T-helper 1 cell (primary cell): ENCODE measurements at regions not wholly inside any gene's neighbourhood (a gene's known extent, or its start where the extent isn't known, plus 50 kb on each side); places are given as distances from the start of the nearest gene placed in this dataset.
A peak's percentile ranks its signal among the peaks of the same experiment; 100 is the strongest.
"Not testable (repeated sequence)": the region's sequence is repeated elsewhere in the genome, so short reads cannot be mapped to it uniquely, and the experiment has no call there.

Experiments used
- DNase-seq, 5 donors: peaks; one replicate each; pipeline ENCODE4 v3.0.0-alpha.2; 2012 to 2020

DNA sequence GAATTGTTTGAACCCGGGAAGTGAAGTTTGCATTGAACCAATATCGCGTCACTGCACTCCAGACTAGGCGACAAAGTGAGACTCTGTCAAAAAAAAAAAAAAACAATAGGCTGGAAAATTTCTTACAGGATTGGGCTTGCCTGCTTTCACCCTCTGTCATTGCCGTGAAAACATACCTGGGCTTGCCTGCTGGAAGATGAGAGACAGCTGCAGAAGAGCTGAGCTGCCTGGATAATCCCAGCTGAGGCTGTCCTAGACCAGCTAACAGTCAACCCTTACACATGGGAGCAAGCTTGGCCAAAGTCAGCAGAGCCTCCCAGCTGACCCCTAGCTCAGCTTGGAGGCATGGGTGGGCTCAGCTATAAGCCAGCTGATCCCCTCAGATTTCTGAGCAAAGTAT is 306.2 kb downstream of the CCSER2 start:
- DNase-seq = no peak

DNA sequence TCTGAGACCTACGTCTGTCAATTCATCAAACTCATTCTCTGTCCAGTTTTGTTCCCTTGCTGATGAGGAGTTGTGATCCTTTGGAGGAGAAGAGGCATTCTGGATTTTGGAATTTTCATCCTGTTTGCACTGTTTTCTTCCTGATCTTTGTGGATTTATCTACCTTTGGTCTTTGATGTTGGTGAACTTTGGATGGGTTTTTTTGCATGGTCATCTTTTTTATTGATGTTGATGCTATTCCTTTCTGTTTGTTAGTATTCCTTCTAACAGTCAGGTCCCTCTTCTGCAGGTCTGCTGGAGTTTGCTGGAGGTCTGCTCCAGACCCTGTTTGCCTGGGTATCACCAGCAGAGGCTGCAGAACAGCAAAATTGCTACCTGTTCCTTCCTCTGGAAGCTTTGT is 322.2 kb downstream of the CCSER2 start:
- not testable (repeated sequence) for DNase-seq

DNA sequence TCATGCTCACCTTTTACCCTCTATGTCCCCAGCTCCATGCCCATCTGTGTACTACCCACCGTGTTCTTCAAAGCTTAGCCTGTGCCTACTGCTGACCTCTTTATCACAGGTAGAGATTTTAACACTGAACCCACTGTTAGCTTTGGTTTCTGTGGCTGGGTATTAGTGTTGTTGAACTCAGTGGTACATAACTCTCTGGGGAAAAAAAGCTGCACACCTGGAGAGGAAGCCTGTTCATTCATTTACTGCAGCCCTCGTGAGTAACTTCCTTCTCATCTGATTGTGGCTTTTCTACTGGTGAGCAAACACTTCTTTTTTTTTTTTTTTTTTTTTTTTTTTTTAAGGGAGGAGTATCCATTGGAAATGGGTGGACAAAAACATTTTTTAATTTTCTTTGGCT is 326.3 kb downstream of the CCSER2 start:
- no peak for DNase-seq

DNA sequence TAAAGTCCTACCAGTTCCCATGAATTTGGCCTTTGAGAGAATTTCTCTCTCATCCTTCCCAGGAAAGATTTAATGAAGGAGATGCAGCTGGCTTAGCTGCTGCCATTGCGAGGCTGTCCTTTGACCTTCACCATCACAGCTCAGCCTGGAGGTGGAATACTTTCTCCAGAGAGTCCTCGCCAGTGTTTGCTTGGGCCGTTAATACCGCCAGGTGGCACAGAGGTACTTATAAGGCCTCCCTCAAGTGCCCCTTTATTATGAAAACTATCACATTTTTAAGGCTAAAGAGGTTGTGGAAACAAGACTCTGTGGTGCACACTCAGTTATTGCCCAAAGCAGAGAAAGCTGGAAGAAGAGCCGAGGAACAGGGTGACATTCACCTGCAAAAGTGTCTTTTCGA is 330.6 kb downstream of the CCSER2 start:
- DNase-seq = no peak

DNA sequence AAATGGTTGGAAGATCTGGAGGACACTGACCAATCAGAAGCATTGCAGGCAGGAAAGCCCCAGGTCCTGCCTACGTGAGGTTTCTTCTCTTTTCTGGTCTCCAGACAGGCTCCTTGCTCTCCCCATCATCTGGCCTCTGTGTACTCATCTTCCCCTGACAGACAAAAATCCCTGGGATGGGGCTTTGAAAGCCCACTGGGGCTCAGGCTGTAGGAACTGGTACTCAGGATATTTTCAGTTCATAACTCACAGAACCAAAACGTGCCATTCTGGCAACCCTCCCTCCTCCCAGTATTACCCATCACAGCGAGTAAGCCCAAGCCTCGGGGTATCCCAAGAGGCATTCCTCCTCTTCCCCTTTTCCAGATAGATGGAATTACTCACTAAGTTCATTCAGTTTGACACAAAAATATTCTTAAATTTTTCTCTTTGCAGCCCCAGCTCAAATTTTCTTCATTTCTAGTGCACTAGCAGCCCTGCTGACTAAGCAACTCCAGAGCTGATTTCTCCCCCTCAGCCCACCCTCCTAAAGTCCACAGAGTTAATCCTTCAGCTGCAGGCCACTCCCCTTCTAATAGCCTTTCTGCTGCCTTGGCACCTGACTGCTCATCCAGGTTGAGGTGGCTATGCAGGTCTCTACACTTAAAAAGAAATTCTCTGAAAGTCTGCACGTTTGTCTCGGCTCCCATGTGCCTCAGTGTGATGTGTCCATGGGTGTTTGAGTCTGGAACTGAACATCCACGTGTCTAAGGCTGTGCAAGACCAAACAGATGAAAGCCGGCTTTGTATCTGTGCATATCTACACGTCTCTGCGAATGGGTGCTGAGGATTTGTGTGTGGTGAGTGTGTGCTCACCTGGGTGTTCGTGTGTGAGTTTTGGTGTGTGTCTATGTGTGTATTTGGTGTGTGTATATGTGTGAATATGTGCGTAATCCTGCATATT is 331.4 kb downstream of the CCSER2 start:
- no peak for DNase-seq

DNA sequence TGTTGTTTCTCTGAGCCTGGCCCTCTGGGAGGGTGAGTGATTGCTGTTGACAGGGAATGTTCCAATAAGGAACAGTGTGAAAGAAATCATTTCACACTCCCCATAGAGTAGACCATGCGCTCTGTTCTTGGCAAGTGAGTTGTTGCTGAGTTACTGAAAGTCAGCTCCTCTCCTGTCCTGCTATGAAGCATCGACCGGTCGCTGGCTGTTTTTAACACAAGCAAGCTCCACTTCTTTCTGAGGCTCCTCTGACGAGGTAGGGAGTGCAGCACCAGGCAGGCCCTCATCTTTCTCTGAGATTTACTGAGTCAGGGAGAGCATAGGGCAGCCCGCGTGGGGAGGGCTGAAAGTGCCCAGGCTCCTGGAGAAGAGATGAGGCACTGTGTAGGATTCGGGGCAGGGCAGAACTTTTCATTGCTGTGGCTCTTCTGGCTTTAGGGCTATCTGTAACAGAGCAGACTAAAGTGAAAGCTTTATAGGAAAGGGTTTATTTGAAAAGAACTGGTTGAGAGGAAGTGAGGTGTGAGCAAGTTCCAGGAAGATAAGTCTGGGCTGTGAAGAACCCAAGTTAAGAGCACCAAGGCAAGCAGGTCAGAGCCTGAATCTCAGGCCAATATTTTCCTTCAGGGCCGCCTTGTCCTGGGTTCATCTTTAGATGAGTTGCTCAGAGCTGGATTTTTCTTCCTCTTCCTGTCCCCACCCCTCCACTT is 332.2 kb downstream of the CCSER2 start:
- peak in 1 of 5 donors; percentile 7 for DNase-seq

DNA sequence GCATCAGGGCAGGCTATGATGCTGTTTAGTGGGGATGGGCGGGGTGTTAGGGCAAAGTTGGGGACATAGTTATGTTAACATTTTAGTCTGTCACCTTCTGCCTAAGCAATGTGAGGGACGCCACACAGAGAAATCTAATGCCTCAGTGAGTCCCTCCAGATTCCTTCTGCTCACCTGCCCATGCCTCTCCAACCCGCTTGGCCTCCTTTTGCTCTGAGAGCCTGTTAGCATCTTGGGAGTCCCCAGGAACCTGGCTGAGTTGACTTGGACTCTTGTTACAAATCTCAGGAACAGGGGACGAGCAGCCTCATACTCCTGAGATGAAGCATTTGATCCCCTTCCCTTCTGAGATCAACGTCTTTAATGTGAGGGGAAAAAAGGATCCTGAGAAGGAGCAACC is 336.8 kb downstream of the CCSER2 start:
- no peak for DNase-seq

DNA sequence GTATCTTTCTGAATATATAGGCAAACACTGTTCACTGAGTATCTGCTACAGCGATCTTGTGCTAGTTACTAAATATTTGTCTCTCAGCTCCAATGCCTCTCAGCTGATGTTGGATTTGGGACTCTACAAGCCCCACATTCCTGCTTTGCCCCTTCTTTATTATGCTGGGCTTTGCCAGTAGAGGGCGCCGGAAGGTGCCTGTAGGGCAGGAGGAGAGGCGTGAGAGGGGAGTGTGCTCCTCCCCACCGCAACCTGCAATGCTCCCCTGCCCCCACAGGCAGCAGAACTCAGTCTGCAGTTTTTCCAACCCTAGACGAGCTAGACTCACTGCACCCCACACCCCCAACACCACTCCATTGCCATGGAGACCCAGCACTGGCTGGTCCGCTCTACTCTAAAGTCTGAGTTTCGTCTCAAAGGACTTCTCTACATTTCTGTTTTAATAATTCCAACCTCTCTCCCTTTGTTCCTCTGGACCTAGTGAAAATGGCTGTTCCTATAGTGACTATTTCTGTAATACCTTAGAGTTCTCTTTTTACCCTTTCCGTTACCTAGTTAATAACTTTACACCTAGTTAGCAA is 337.6 kb downstream of the CCSER2 start:
- peak in 1 of 5 donors; percentile 5 for DNase-seq

DNA sequence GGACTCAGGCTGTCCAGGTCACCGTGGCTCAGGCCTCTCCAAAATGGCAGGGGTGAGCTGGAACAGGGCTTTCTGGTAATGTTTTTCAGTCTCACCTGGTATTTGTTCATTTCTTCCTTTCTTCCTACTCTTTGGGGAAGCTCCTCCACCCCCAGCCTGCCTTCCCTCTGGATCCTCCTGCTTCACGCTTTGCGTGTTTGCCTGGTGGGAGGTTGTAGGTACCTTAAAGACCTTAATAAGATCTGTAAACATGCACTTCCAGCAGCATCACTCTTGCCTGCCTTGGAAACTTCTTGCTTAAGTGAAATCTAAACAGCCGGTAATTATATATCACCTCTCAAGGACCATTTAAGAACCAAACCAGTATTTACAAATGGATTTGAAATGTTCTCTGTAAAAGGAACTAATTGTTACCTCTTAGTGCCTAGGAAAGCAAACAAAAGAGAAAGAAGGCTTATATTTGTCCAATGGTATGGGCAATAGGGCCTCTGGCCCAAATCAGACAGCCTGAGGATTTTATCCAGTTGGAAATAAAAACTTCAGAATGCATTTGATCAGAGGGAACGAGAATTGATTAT is 339.9 kb downstream of the CCSER2 start:
- DNase-seq = no peak

DNA sequence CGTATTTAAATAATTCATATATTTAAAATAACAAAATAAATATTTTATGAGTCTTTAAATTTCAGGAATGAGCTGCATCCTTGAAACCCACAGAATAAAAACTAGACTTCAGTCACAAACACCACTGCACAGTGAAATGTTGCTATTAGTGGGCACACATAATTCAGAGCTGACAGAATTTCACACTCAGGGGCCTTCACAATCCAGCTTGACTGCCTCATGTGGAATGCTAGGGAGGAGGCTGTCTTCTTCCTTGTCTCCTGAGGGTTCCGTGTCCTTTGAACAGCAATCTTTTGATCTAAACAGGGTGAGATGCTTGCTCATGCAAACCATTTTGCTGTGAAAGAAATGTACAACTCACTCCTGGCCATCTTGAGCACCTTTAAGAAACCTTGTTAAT is 346.7 kb downstream of the CCSER2 start:
- no peak for DNase-seq

DNA sequence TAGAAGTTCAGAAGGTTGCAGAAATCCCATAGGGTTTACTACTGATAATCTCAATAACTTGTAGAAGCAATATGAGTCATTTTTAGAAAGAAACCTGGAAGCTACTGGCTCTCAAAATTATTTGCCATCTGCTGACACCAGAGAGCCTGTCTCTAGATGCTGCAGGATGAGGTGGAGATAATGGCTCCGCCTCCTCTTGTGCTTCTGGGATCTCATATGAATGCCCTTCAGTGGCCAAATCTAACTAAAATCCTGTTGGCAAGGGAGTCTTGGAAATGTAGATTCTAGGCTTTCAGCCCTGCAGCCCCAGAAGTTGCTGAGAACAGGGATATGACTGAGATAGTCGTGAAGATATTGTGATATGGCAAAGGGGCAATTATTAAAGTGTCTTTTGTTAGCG is 348.1 kb downstream of the CCSER2 start:
- DNase-seq = no peak

DNA sequence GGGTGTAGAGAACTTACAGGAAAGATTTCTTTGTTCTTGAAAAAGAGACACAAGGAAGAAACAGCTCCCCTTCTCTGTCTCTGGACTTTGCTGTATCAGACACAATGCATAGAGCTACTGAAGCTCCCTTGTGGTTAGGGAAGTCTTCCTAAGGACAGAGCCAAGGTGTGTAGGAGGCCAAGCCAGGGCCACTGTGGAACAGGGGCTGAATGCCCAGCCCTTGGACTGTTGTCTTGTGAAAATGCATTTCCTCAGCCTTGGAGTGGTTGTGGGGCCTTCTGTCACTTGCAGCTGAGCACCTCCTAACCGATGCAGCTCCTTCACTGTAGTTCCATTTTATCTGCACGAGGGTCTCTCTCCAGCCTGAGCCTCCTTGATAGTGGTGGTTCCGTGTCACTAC is 353.4 kb downstream of the CCSER2 start:
- DNase-seq = no peak

DNA sequence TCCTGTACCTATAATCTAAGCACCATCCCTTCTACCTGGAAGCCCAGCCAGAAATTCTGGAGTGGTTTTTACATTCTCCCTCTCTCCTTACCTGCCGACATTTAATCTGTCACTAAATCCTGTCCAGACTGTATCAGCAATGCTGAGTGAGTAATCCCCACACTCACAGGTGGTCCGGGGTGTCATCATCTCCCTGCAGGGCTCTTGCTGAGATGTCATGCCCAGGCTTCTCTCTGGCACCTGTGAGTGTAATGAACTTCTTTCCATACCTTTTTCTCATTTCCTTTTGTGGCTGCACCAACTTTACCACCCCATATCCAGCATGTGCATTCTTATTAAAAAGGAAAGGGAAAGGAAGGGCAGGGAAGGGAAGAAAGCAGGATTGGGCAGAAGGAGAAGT is 355.2 kb downstream of the CCSER2 start:
- DNase-seq = no peak

DNA sequence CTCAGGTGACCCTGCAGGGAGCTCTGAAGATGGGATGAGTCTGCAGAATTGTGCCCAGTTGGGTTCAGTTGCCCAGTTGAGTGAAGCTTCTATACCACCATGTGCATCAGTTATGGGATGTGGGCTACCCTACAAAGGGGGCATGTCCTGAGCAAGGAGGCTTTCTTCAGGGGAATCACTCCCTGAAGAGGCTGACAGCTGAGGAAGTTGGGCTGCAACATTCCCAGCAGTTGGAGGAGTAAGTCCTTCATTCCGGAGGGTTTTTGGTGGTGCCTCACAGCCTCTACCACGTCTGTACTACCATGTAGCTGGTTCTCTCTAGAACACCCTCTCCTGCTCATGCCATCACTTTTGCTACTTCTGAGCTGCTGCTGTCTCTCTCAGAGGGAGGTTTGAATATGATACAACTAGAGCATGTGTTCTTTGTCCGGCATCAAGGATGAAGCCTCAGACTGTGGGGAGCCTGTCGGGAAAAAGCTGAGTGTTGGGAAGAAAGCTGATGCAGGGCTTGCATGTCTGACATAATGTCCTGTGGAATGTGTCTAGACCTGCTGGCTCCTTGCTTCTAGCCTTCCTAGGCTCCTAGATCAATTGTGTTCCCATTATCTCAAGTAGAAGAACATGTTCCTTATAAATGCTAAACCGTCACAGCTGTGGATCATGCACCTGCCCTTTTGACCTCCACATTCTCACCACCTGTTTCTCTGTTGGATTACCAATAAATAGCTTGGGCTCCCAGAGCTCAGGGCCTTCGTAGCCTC is 355.8 kb downstream of the CCSER2 start:
- no peak for DNase-seq

DNA sequence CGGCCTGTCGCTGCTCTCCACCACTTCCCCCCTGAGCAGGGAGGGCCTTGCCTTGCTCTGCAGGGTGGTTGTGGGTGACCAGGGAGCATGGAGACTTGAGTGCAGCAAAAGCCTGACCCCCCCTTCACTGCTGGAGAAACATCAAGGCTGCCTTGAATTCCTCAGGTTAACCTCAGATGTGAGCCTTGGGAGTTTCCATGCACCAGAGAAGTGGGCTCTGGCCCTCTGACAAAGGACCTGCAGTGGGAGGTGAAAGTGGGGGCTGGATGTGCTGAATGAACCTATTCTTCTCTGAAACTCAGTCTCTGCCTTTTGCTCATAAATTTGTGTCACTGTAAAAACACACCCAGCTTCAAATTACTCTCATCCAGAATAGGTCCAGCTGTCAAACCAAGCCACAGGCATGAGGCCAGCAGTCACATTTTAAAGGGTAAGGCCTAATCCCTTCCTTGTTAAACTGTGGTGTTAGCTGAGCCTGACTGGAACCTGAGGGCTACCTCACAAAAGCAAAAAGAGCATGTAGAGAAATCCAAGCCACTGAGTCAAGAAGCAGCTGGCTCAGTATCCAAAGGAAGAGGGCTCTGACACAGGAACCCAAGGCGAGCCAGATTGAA is 356.8 kb downstream of the CCSER2 start:
- DNase-seq = no peak

DNA sequence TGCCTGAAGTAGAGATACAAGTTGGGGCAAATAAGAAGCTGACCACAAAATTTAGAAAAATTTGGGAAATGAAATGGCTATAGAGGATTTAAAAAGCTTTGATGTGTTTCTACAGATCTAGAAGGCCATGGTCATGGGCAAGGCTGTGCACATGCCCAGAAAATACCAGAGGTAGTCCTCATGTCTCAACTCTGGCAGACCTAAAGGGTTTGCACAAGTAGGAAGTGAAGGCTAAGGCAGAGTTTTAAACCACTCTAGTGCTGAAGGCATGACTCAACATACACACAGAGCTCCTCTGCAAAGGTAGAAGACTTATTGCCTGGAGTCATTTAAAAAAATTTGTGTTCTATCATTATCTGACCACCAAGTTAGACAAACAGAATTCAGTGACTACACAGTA is 364.6 kb downstream of the CCSER2 start:
- no peak for DNase-seq

DNA sequence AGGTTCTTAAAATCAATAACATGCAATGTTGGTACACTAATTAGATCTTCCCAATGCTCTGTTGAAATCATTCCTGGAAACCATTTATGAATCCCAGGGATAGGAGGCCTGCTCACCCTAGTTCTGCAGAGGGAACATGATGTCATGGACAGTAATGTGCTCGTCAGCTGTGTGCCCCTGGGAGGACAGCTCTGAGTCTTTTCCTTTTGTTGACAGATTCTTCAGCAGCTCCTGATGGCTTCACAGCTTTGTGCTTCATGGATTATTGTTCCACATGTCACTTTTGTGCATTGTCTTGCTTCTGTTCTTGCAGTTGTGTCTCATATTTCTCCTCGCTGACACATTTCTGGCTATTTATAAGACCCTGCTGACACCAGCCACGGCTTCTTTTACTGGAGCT is 367.5 kb downstream of the CCSER2 start:
- DNase-seq = no peak

DNA sequence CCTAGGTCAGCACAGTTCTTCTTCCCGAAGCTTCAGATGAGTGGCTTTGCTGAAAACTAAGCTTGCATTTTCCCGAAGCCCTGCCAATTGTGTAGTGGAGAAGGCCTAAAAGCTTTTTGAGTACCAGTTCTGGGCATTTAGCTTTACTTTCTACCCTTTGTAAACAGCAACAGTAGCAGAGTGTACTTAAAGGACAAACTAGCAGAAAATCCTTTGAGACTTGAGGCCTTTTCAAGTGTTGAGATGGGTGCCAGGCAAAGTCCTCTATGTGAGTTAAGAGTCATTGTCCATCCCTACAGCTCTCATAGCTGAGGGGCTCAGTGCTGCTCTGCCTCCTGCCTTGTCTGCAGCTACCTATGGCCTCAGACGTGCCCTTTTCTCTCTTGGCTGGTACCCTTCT is 368.2 kb downstream of the CCSER2 start:
- DNase-seq = no peak

DNA sequence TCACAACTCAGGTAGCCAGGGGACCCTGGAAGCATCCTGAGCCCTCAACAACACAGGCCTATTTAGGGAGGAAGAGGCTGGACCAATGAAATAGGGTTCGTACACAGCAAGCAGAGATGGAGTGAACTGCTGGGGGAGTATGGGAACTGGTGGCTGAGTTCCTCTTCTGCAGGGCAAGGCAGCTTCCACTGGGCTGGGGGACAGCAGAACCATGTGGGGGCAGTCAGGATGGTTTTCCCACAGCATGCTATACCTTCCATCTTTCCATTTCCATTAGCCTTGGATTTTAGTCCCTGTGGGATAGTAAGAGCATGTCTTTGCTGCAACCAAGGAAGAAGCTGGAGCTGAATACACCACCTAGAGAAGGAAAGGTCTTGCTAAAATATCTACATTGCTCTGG is 370.6 kb downstream of the CCSER2 start:
- DNase-seq = no peak

DNA sequence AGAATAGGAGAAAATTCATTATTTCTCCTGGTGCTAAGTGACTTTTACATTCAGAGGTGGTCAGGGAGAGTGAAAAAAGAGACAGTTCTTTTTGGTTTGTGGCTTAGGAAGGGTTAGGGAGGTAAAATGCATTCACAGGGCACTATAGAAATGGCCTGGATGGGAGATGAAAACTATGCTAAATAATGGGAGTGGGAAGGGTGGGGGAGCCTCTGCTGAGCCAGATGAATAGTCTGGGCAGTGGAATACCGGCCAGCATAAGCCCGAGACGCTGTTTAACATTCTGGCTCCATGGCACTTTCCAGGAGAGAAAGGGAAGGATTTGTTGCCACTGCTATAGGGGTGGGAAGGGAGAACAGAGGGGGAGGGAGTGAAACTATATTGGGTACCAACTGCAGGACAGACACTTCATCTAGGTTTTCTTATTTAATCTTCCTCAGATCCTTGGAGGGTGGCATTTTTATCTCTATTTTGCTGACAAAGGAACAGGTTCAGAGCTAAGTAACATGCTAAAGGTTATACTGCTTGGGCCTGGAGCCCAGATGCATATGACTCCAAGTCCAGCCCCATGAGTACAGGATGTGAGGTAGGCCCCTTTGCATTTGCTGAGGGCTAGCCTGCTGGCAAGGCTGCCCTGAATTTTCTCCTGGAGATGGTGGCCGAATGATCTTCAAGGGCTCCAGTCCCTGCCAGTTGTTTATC is 372.4 kb downstream of the CCSER2 start:
- DNase-seq = no peak

DNA sequence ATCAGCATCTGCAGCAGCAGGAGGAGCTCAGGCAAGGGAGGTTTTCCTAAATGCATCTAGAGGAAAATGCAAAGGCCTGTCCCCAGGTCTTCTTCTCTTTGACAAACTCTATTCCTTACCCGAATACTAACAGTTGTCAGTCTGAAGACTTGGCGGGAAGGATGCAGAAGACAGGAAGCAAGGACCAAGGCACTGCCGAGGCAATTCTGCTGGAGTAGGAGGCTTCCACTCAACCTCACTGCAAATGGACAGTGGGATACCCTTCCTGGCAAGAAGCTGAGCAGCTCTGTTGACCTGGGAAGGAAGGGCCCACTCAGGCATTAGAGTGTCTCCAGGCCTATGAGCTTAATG is 373.0 kb downstream of the CCSER2 start:
- no peak for DNase-seq

DNA sequence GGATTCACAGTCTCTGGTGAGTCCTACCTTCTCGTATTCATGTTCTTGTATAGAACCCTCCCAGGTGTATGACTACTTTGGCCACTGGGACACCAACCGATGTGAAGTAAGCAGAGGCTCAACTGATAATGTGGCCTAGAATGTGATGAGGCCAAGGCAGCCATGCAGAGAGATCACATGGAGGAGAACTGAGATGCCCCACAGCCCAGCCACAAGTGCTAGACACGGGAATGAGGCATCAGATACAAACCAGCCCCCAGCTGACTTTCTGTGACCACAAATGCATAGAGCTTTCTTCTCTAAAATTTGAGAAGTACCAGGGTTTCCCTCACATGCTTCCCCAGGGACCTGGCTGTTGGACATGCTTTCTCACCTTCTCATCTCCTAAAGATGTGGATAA is 375.7 kb downstream of the CCSER2 start:
- DNase-seq = no peak
